OCI-LY1 (cell line): ENCODE measurements at regions not wholly inside any gene's neighbourhood (a gene's known extent, or its start where the extent isn't known, plus 50 kb on each side); places are given as distances from the start of the nearest gene placed in this dataset.

Experiments used
- H2AFZ ChIP-seq: fragments of 200-600 bp; sonication (generic), shearing (Covaris generic); 2 replicates; pipeline ENCODE4 v1.6.0; 2014; ENCODE audit warnings: antibody characterized with exemption, mild to moderate bottlenecking, low read length
- H3F3A ChIP-seq: fragments of 200-600 bp; sonication (generic), shearing (Covaris generic); 2 replicates; pipeline ENCODE4 v1.6.0; 2014; ENCODE audit warnings: mild to moderate bottlenecking, antibody characterized with exemption, low read length, moderate library complexity; ENCODE audit not compliant: insufficient read depth
- H3K27ac ChIP-seq: fragments of 200-600 bp; sonication (generic); 2 replicates; pipeline ENCODE4 v1.5.1; 2014; ENCODE audit warnings: low read length, mixed run types, mild to moderate bottlenecking, low read depth; ENCODE audit not compliant: poor library complexity, severe bottlenecking
- H3K27me3 ChIP-seq: fragments of 200-600 bp; sonication (generic); 2 replicates; pipeline ENCODE4 v1.6.0; 2014; ENCODE audit warnings: antibody characterized with exemption, mild to moderate bottlenecking, low read length, moderate library complexity; ENCODE audit not compliant: insufficient read depth
- H3K36me3 ChIP-seq: fragments of 200-600 bp; sonication (generic); 2 replicates; pipeline ENCODE4 v1.6.1; 2014; ENCODE audit warnings: mild to moderate bottlenecking, antibody characterized with exemption, low read length, moderate library complexity, mixed read lengths; ENCODE audit not compliant: insufficient read depth
- H3K4me1 ChIP-seq: fragments of 200-600 bp; sonication (generic); 2 replicates; pipeline ENCODE4 v1.5.1; 2014; ENCODE audit warnings: mild to moderate bottlenecking, low read length, moderate library complexity; ENCODE audit not compliant: insufficient read depth, severe bottlenecking
- H3K4me2 ChIP-seq: fragments of 200-600 bp; sonication (generic), shearing (Covaris generic); 2 replicates; pipeline ENCODE4 v1.6.1; 2014; ENCODE audit warnings: low read length
- H3K4me3 ChIP-seq: fragments of 200-600 bp; sonication (generic); 2 replicates; pipeline ENCODE4 v1.5.1; 2014; ENCODE audit warnings: low read length, low read depth, mild to moderate bottlenecking, mixed read lengths; ENCODE audit not compliant: poor library complexity, severe bottlenecking
- H3K79me2 ChIP-seq: fragments of 200-600 bp; shearing (Covaris generic); 2 replicates; pipeline ENCODE4 v1.6.1; 2016; ENCODE audit warnings: mixed run types, low read length, mixed read lengths; ENCODE audit not compliant: insufficient read depth
- H3K9ac ChIP-seq: fragments of 200-600 bp; sonication (generic), shearing (Covaris generic); 2 replicates; pipeline ENCODE4 v1.6.1; 2014; ENCODE audit warnings: mild to moderate bottlenecking, low read length, mixed read lengths
- H3K9me2 ChIP-seq: fragments of 200-600 bp; sonication (generic), shearing (Covaris generic); 2 replicates; pipeline ENCODE4 v1.6.1; 2014; ENCODE audit warnings: low read depth, mild to moderate bottlenecking, low read length, mixed read lengths
- H3K9me3 ChIP-seq: fragments of 200-600 bp; shearing (Covaris generic); 2 replicates; pipeline ENCODE4 v1.6.1; 2014; ENCODE audit warnings: low read length, mixed read lengths
- H4K20me1 ChIP-seq: fragments of 200-600 bp; sonication (generic), shearing (Covaris generic); 2 replicates; pipeline ENCODE4 v1.6.0; 2016; ENCODE audit warnings: mild to moderate bottlenecking, low read length; ENCODE audit not compliant: insufficient read depth
- CTCF ChIP-seq: fragments of 200-600 bp; sonication (generic), shearing (Covaris generic); IDR thresholded peaks from 2 replicates; pipeline ENCODE4 v1.5.1; 2017; ENCODE audit warnings: mild to moderate bottlenecking, antibody characterized with exemption, low read length, moderate library complexity, mixed read lengths
- EZH2 ChIP-seq: fragments of 200-600 bp; sonication (generic), shearing (Covaris generic); IDR thresholded peaks from 2 replicates; pipeline ENCODE4 v1.8.0; 2017; ENCODE audit warnings: borderline replicate concordance, mixed run types, mild to moderate bottlenecking, antibody characterized with exemption, low read length, moderate library complexity, mixed read lengths

GRCh38 chr6:1238040-1238439 is 73.9 kb upstream of the FOXQ1 start:
- TF ChIP-seq EZH2 (no peak), CTCF (no peak)
- Histone ChIP-seq H3K36me3 (no peaks in the 10 kb centered on the region), H3K9me3 (no peaks in the 10 kb centered on the region), H3F3A (no peaks in the 10 kb centered on the region), H3K4me3 (no peak overlapping the region), H3K9ac (no peak overlapping the region), H3K4me2 (no peak overlapping the region), H2AFZ (no peak overlapping the region), H3K4me1 (no peaks in the 10 kb centered on the region), H3K79me2 (no peaks in the 10 kb centered on the region), H3K27me3 (no peaks in the 10 kb centered on the region), H3K27ac (no peak overlapping the region), H3K9me2 (no peaks in the 10 kb centered on the region), H4K20me1 (no peaks in the 10 kb centered on the region)

- TF ChIP-seq EZH2: no peak
- no peak for TF ChIP-seq CTCF
- H3K9ac ChIP-seq: no peak overlapping the region
- H2AFZ ChIP-seq: no peak overlapping the region
- no peaks in the 10 kb centered on the region for H3K27me3 ChIP-seq
- no peaks in the 10 kb centered on the region for H3F3A ChIP-seq
- H3K4me1 ChIP-seq: no peaks in the 10 kb centered on the region
- no peak overlapping the region for H3K4me2 ChIP-seq
- no peaks in the 10 kb centered on the region for H3K9me2 ChIP-seq
- no peaks in the 10 kb centered on the region for H3K9me3 ChIP-seq
- no peak overlapping the region for H3K4me3 ChIP-seq
- H3K79me2 ChIP-seq: no peaks in the 10 kb centered on the region
- H3K27ac ChIP-seq: no peak overlapping the region
- H4K20me1 ChIP-seq: no peaks in the 10 kb centered on the region
- no peaks in the 10 kb centered on the region for H3K36me3 ChIP-seq
Observed at GRCh38 chr6:1237636-1238035, 74.3 kb upstream of the FOXQ1 start.

- Histone ChIP-seq H3K27ac (no peak overlapping the region), H3F3A (no peaks in the 10 kb centered on the region), H3K9me2 (no peaks in the 10 kb centered on the region), H3K4me3 (no peak overlapping the region), H2AFZ (no peak overlapping the region), H3K27me3 (no peaks in the 10 kb centered on the region), H3K36me3 (no peaks in the 10 kb centered on the region), H4K20me1 (no peaks in the 10 kb centered on the region), H3K4me2 (no peak overlapping the region), H3K79me2 (no peaks in the 10 kb centered on the region), H3K9me3 (no peaks in the 10 kb centered on the region), H3K9ac (no peak overlapping the region), H3K4me1 (no peaks in the 10 kb centered on the region)
- TF ChIP-seq EZH2: no peak
- TF ChIP-seq CTCF: no peak
Observed at GRCh38 chr6:1235825-1236224, 76.1 kb upstream of the FOXQ1 start.
